ENCODE measurements at regions not wholly inside any gene's neighbourhood (a gene's known extent, or its start where the extent isn't known, plus 50 kb on each side); places are given as distances from the start of the nearest gene placed in this dataset.

GRCh38 chr10:130726996-130727725 is 584.4 kb downstream of the TCERG1L start:
- FAIRE-seq (no peak), DNase-seq (peak in 1 of 5 donors; percentile 54)
- Histone ChIP-seq H3K36me3 (ENCODE audit: control insufficient read depth in 2 of 3, insufficient read depth in 3 of 3, low read length in 3 of 3) (no peaks in the 10 kb centered on the region), H3K27ac (ENCODE audit: low read depth in 2 of 2, low read length in 2 of 2) (no peak overlapping the region), H3K9me3 (ENCODE audit: control insufficient read depth in 2 of 3, insufficient read depth in 1 of 3, low read length in 3 of 3) (no peaks in the 10 kb centered on the region), H3K27me3 (ENCODE audit: control insufficient read depth, insufficient read depth, low read length) (no peaks in the 10 kb centered on the region), H3K4me3 (ENCODE audit: low read length in 3 of 3) (no peak overlapping the region), H3K4me1 (ENCODE audit: control insufficient read depth in 2 of 3, insufficient read depth in 2 of 3, low read depth in 1 of 3, low read length in 3 of 3) (no peaks in the 10 kb centered on the region), H3K9ac (ENCODE audit: low read length in 3 of 3) (no peak overlapping the region)
- no peak for TF ChIP-seq CTCF (IDR thresholded peaks at IDR 0.05; ENCODE audit: borderline replicate concordance, extremely low read depth, insufficient read depth)
- intact Hi-C loops (cut with DNase I): no loop called here

- intact Hi-C loops (cut with DNase I): no loop called here
- H3K36me3 ChIP-seq (ENCODE audit: control insufficient read depth in 2 of 3, insufficient read depth in 3 of 3, low read length in 3 of 3): no peaks in the 10 kb centered on the region
- no peak for TF ChIP-seq CTCF (IDR thresholded peaks at IDR 0.05; ENCODE audit: borderline replicate concordance, extremely low read depth, insufficient read depth)
- H3K4me1 ChIP-seq (ENCODE audit: control insufficient read depth in 2 of 3, insufficient read depth in 2 of 3, low read depth in 1 of 3, low read length in 3 of 3): no peaks in the 10 kb centered on the region
- no peak overlapping the region for H3K9ac ChIP-seq (ENCODE audit: low read length in 3 of 3)
- no peaks in the 10 kb centered on the region for H3K9me3 ChIP-seq (ENCODE audit: control insufficient read depth in 2 of 3, insufficient read depth in 1 of 3, low read length in 3 of 3)
- no peak overlapping the region for H3K27ac ChIP-seq (ENCODE audit: low read depth in 2 of 2, low read length in 2 of 2)
- H3K4me3 ChIP-seq (ENCODE audit: low read length in 3 of 3): no peak overlapping the region
- FAIRE-seq (no peak), DNase-seq (peak in 1 of 5 donors; percentile 43)
- H3K27me3 ChIP-seq (ENCODE audit: control insufficient read depth, insufficient read depth, low read length): no peaks in the 10 kb centered on the region
Measured at GRCh38 chr10:130727766-130728490, 583.6 kb downstream of the TCERG1L start.

DNA sequence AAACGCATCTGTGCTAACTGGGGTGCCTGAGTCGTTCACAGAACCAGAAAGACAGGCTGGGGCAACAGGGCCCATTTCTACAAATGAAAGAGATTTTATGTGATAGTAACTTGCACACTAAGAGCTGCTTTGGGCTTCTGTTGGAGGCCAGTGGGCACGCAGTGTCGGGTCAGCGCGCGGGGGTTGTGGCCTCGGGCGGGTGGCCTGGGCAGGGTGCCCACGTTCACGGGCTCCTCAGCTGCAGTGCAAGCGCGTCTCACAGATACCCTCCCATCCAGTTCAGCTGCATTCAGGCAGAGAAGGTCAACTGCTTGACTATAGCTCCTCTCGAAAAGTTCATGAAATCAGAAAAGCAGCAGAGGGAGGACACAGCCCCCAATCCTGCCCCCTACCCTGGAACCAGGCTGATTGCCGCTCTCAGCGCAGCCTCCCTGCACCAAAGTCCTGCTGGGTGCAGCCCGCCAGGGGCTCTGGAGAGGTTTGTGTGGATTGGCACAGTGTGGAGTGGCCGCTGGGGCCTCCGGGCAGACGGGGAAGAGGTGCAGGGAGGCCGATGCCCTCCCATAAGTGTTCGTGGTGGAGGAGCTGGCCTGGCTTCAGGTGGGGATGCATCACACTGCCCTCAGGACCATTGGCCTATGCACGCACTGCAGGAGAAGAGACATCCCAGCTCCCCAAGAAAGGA is 582.8 kb downstream of the TCERG1L start:
- H3K27ac ChIP-seq (ENCODE audit: low read depth in 2 of 2, low read length in 2 of 2): no peak overlapping the region
- H3K4me3 ChIP-seq (ENCODE audit: low read length in 3 of 3): no peak overlapping the region
- H3K36me3 ChIP-seq (ENCODE audit: control insufficient read depth in 2 of 3, insufficient read depth in 3 of 3, low read length in 3 of 3): no peaks in the 10 kb centered on the region
- TF ChIP-seq CTCF (IDR thresholded peaks at IDR 0.05; ENCODE audit: borderline replicate concordance, extremely low read depth, insufficient read depth): no peak
- no peaks in the 10 kb centered on the region for H3K4me1 ChIP-seq (ENCODE audit: control insufficient read depth in 2 of 3, insufficient read depth in 2 of 3, low read depth in 1 of 3, low read length in 3 of 3)
- DNase-seq: peak in 1 of 5 donors; percentile 56
- no peak for FAIRE-seq
- intact Hi-C loops (cut with DNase I): no loop called here
- no peak overlapping the region for H3K9ac ChIP-seq (ENCODE audit: low read length in 3 of 3)
- H3K27me3 ChIP-seq (ENCODE audit: control insufficient read depth, insufficient read depth, low read length): no peaks in the 10 kb centered on the region
- H3K9me3 ChIP-seq (ENCODE audit: control insufficient read depth in 2 of 3, insufficient read depth in 1 of 3, low read length in 3 of 3): no peaks in the 10 kb centered on the region
